GM12872 (cell line): ENCODE measurements at regions not wholly inside any gene's neighbourhood (a gene's known extent, or its start where the extent isn't known, plus 50 kb on each side); places are given as distances from the start of the nearest gene placed in this dataset.

Experiments used
- TF ChIP-seq, protein P1 (sequence below): IDR thresholded peaks from 3 replicates; pipeline ENCODE4 v1.5.1; 2011; ENCODE audit warnings: low read depth, mild to moderate bottlenecking, low read length, moderate library complexity; ENCODE audit not compliant: insufficient read depth

DNA sequence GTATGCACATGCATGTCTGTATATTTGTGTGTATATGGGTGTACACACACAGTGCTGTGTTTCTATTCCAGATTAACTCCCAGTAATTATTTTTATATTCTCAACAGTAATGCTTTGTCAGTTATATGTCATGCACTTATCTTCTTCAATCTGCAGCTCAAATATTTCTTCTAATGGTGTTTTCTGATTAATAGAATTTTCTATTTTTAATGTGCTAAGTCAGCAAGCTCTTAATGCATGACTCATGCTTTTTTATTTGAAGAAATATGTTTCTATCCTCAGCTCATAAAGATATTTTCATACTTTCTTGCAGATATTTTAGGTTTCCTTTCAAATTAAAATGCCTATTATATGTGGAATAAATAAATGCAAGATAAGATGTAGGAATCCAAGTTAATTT lies 59.7 kb upstream of the TMEM18 start:
- TF ChIP-seq, protein P1, sequence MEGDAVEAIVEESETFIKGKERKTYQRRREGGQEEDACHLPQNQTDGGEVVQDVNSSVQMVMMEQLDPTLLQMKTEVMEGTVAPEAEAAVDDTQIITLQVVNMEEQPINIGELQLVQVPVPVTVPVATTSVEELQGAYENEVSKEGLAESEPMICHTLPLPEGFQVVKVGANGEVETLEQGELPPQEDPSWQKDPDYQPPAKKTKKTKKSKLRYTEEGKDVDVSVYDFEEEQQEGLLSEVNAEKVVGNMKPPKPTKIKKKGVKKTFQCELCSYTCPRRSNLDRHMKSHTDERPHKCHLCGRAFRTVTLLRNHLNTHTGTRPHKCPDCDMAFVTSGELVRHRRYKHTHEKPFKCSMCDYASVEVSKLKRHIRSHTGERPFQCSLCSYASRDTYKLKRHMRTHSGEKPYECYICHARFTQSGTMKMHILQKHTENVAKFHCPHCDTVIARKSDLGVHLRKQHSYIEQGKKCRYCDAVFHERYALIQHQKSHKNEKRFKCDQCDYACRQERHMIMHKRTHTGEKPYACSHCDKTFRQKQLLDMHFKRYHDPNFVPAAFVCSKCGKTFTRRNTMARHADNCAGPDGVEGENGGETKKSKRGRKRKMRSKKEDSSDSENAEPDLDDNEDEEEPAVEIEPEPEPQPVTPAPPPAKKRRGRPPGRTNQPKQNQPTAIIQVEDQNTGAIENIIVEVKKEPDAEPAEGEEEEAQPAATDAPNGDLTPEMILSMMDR: no peak

DNA sequence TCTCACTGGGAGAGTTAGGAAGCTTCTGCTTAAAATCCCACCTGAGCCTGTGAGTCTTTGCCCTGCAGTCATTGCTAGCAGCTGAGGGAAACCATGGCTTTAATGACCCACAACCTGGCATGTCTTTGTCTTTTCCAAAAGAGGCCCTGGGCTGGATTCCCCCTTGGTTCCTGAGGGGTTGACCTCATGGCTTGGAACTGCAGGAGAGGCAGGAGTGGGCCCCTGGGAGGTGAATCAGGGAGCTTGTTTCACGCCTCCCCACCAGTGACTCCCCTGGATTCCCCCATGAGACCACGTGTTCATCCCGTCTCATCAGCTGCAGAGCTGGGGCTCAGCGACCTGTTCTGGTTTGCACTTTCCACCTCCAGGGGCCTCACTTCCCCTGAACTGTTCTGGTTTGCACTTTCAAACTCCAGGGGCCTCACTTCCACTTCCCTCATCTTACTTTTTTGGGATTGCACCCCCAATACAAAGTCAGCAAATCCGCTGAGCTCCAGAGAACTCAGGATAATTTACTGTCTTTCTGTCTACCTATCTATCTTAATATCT lies 58.5 kb upstream of the TMEM18 start:
- TF ChIP-seq, protein P1: no peak

DNA sequence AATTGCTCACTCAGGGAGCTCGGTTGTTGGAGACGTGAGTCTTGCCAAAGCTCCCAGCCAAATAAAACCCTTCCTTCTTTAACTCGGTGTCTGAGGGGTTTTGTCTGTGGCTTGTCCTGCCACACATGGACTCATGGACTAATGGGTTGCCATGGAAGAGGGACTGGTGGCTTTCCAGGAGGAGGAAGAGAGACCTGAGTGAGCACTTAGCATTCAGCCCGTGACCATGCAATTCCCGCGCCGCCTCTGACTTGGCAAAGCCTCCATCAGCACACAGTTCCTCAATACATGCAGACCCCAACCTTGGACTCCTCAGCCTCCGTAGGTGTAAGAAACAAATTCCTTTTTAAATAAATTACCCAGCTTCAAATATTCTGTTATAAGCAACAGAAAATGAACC lies 57.3 kb upstream of the TMEM18 start:
- TF ChIP-seq, protein P1: no peak

DNA sequence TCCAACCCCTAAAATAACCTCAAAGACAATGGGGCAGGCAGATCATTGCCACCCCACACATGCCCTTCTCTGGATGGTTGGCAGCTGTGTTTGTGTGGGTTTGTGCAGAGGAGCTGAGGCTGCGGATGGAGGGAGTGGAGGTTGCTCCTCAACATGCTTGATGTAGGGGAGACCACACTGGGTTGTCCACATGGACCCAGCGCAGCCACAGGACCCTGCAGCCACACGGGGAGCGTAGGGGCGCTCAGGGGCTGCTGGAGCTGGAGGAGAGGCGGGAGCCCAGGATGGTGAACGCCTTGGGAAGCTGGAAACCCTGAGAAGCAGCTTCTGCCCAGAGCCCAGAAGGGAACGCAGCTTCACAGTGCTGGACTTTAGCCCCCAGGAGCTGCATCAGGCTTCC lies 56.3 kb upstream of the TMEM18 start:
- TF ChIP-seq, protein P1: no peak

DNA sequence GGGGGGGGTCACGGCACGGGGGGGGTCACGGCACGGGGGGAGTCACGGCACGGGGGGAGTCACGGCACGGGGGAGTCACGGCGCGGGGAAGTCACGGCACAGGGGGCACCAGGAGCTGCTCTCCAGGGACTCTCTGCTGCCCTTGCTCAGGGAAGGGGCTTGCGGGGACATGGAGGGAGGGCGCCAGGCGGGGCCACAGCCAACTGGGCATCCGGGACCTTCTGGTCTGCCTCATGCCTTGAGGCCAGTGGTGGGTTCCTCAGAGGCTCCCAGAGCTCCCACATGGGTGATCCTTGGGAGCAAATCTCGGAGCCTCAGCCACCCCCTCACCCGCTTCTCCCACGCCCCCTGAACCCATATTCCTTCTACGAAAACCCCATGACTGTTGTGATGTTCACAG lies 55.8 kb upstream of the TMEM18 start:
- TF ChIP-seq, protein P1: no peak

DNA sequence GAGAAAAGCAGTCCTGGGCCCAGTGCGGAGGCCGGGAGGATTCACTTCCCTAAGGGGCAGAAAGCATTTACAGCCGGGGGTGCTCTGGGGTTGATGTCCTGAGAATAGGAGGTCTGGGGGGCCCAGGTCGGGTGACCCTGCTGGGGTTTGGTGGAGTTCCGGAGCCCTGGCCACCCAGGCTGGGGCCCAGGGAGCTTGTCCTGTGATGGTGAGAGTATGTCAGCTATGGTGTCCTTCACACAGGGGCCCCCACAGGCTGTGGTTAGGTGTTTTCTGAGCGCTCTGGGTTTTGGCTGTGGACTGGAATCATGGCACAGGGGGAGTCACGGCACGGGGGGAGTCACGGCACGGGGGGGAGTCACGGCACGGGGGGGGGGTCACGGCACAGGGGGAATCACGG lies 54.5 kb upstream of the TMEM18 start:
- TF ChIP-seq, protein P1: no peak

DNA sequence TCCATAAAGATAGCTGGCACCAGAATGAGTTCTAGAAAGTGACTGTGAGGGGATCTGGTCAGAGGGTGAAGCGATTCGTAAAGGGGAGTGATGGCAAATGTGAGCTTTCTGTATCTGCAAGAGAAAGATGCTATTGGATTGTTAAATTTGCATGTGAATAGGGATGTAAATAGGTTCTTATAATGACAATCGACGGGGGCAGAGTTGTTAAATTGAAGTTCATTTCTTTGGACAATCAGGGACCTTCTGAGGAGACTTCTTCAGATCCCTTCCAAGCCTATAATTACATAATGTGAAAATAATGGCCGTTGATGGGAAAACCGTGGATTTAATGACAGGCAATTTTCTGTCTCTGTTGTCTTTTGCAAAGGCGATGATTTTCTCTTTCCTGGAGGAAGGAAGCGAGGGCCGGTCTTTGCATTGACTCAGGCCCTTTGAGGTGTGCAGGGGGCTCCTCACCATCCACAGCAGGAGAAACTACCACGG lies 52.2 kb upstream of the TMEM18 start:
- TF ChIP-seq, protein P1: no peak
